ENCODE measurements at regions not wholly inside any gene's neighbourhood (a gene's known extent, or its start where the extent isn't known, plus 50 kb on each side); places are given as distances from the start of the nearest gene placed in this dataset.
"Not testable (repeated sequence)": the region's sequence is repeated elsewhere in the genome, so short reads cannot be mapped to it uniquely, and the experiment has no call there.

DNA sequence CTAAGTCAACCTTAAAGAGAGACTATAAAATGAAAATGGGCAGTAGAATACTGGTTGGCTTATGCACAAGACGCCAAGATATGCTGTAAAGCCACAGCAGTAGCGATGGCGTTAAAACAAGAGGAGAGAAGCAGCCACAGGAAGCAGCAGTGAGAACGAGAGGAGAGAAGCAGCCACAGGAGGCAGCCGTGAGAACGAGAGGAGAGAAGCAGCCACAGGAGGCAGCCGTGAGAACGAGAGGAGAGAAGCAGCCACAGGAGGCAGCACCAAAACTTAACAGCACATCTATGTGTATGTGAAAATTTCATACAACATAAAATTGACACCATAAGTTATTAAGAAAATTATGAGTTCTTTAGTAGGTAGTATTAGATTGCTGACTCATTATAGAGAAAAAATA, 2318.6 kb upstream of the ACO1 start:
- no peak overlapping the region for H4K91ac ChIP-seq (ENCODE audit: insufficient read length, low read depth, low read length)
- no peaks in the 10 kb centered on the region for H3K9me3 ChIP-seq (ENCODE audit: control insufficient read depth, low read depth, low read length)
- no peak overlapping the region for H4K8ac ChIP-seq (replicated peaks; ENCODE audit: insufficient read length, low read depth, low read length)
- no peaks in the 10 kb centered on the region for H3K36me3 Mint-ChIP-seq (ENCODE audit: insufficient read depth in 1 of 3, low read depth in 3 of 3)
- H3K23ac ChIP-seq (ENCODE audit: insufficient read length, low read depth, low read length), result no peak overlapping the region
- no peak overlapping the region for H2BK20ac ChIP-seq (ENCODE audit: low read depth, low read length, poor library complexity, severe bottlenecking)
- no peak overlapping the region for H3K4ac ChIP-seq (ENCODE audit: low read depth, low read length)
- H3K79me2 ChIP-seq (ENCODE audit: insufficient read depth, low read length), result no peaks in the 10 kb centered on the region
- H3K14ac ChIP-seq (ENCODE audit: insufficient read depth, low read length), result no peak overlapping the region
- H3T11ph ChIP-seq (ENCODE audit: low read length), result no peak overlapping the region
- no peaks in the 10 kb centered on the region for H3K23me2 ChIP-seq (ENCODE audit: insufficient read length, low read depth, low read length, poor library complexity, severe bottlenecking)
- H3K4me1 ChIP-seq (ENCODE audit: insufficient read depth, low read length), result no peaks in the 10 kb centered on the region
- no peak overlapping the region for H3K18ac ChIP-seq (ENCODE audit: insufficient read length, low read depth, low read length)
- no peak overlapping the region for H4K5ac ChIP-seq (ENCODE audit: insufficient read length, low read depth, low read length)
- H2BK15ac ChIP-seq (ENCODE audit: low read depth, low read length), result no peak overlapping the region
- H3K4me1 Mint-ChIP-seq, result peaks cover 4% of the 10 kb centered on the region in 2 experiments; a peak in 2 of 4 replicates
- no peak overlapping the region for H2AK5ac ChIP-seq (ENCODE audit: insufficient read length, low read length)
- H3K4me2 ChIP-seq (ENCODE audit: insufficient read depth, insufficient read length, low read length), result no peak overlapping the region
- no peak overlapping the region for H3K4me3 Mint-ChIP-seq
- H3K27me3 ChIP-seq (ENCODE audit: insufficient read depth, low read length), result no peaks in the 10 kb centered on the region
- 0 out of 5 replicates have a peak, but pooled peaks cover 0 to 2% of the 10 kb centered on the region in 2 experiments for H3K9me3 Mint-ChIP-seq
- H3K56ac ChIP-seq (ENCODE audit: insufficient read length, low read depth, low read length), result no peak overlapping the region
- H3K9ac ChIP-seq (ENCODE audit: extremely low read depth, insufficient read length, low read length), result no peak overlapping the region
- no peaks in the 10 kb centered on the region for H4K20me1 ChIP-seq (ENCODE audit: control insufficient read depth, insufficient read depth, insufficient read length)
- H3K27ac Mint-ChIP-seq, result no peak overlapping the region
- H3K79me1 ChIP-seq (ENCODE audit: insufficient read depth, low read depth, low read length, poor library complexity, severe bottlenecking), result no peaks in the 10 kb centered on the region
- H3K27ac ChIP-seq (ENCODE audit: insufficient read length, low read depth, low read length), result no peak overlapping the region
- no peak overlapping the region for H2BK5ac ChIP-seq (ENCODE audit: insufficient read length, low read length)
- H2AFZ ChIP-seq (ENCODE audit: low read length), result no peak overlapping the region
- WGBS (ENCODE audit: extremely low coverage, insufficient read length, low lambda C conversion rate), result no CpG with 5 or more reads among the region's 8 CpGs
- H3K27me3 Mint-ChIP-seq (ENCODE audit: low read depth), result no peaks in the 10 kb centered on the region; the same call in 1 of the 2 replicates
- TF ChIP-seq, protein P1, sequence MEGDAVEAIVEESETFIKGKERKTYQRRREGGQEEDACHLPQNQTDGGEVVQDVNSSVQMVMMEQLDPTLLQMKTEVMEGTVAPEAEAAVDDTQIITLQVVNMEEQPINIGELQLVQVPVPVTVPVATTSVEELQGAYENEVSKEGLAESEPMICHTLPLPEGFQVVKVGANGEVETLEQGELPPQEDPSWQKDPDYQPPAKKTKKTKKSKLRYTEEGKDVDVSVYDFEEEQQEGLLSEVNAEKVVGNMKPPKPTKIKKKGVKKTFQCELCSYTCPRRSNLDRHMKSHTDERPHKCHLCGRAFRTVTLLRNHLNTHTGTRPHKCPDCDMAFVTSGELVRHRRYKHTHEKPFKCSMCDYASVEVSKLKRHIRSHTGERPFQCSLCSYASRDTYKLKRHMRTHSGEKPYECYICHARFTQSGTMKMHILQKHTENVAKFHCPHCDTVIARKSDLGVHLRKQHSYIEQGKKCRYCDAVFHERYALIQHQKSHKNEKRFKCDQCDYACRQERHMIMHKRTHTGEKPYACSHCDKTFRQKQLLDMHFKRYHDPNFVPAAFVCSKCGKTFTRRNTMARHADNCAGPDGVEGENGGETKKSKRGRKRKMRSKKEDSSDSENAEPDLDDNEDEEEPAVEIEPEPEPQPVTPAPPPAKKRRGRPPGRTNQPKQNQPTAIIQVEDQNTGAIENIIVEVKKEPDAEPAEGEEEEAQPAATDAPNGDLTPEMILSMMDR (conservative IDR thresholded peaks at IDR 0.05), result peak; percentile 54; the same call in 2 of the 3 replicates
- no peak overlapping the region for H2BK12ac ChIP-seq (ENCODE audit: insufficient read length, low read depth, low read length)
- no peak overlapping the region for H2BK120ac ChIP-seq (ENCODE audit: low read depth, low read length, poor library complexity, severe bottlenecking)
- DNase-seq, result no peak

- H2BK120ac ChIP-seq (ENCODE audit: low read depth, low read length, poor library complexity, severe bottlenecking); H3K56ac ChIP-seq (ENCODE audit: insufficient read length, low read depth, low read length); H3K9ac ChIP-seq (ENCODE audit: extremely low read depth, insufficient read length, low read length); H3K79me2 ChIP-seq (ENCODE audit: insufficient read depth, low read length); H3K9me3 Mint-ChIP-seq; H3K79me1 ChIP-seq (ENCODE audit: insufficient read depth, low read depth, low read length, poor library complexity, severe bottlenecking); H3K27me3 Mint-ChIP-seq (ENCODE audit: low read depth); H2AK5ac ChIP-seq (ENCODE audit: insufficient read length, low read length); H2AFZ ChIP-seq (ENCODE audit: low read length); H3K4ac ChIP-seq (ENCODE audit: low read depth, low read length); H3T11ph ChIP-seq (ENCODE audit: low read length); H2BK15ac ChIP-seq (ENCODE audit: low read depth, low read length); DNase-seq; H3K23me2 ChIP-seq (ENCODE audit: insufficient read length, low read depth, low read length, poor library complexity, severe bottlenecking); H2BK5ac ChIP-seq (ENCODE audit: insufficient read length, low read length); H3K4me1 Mint-ChIP-seq; H3K27ac ChIP-seq (ENCODE audit: insufficient read length, low read depth, low read length); H3K27ac Mint-ChIP-seq; H3K27me3 ChIP-seq (ENCODE audit: insufficient read depth, low read length); H3K23ac ChIP-seq (ENCODE audit: insufficient read length, low read depth, low read length); H4K8ac ChIP-seq (replicated peaks; ENCODE audit: insufficient read length, low read depth, low read length); H4K20me1 ChIP-seq (ENCODE audit: control insufficient read depth, insufficient read depth, insufficient read length); H3K4me2 ChIP-seq (ENCODE audit: insufficient read depth, insufficient read length, low read length); H4K5ac ChIP-seq (ENCODE audit: insufficient read length, low read depth, low read length); H4K91ac ChIP-seq (ENCODE audit: insufficient read length, low read depth, low read length); H3K18ac ChIP-seq (ENCODE audit: insufficient read length, low read depth, low read length); H3K14ac ChIP-seq (ENCODE audit: insufficient read depth, low read length); H3K9me3 ChIP-seq (ENCODE audit: control insufficient read depth, low read depth, low read length); H2BK12ac ChIP-seq (ENCODE audit: insufficient read length, low read depth, low read length); H3K4me3 Mint-ChIP-seq; H2BK20ac ChIP-seq (ENCODE audit: low read depth, low read length, poor library complexity, severe bottlenecking); H3K4me1 ChIP-seq (ENCODE audit: insufficient read depth, low read length); H3K36me3 Mint-ChIP-seq (ENCODE audit: insufficient read depth in 1 of 3, low read depth in 3 of 3): not testable (repeated sequence)
- no CpG with 5 or more reads among the region's 3 CpGs for WGBS (ENCODE audit: extremely low coverage, insufficient read length, low lambda C conversion rate)
Measured at GRCh38 chr9:30069236-30069635, 2315.2 kb upstream of the ACO1 start.

Measured in H9 (cell line).